PC-9 (cell line): ENCODE measurements at regions not wholly inside any gene's neighbourhood (a gene's known extent, or its start where the extent isn't known, plus 50 kb on each side); places are given as distances from the start of the nearest gene placed in this dataset.

Experiments
- BruUV-seq: library from RNA; stranded (reverse); fragments of 400-500 nt; replicated peaks from 2 replicates; lab custom pipeline; 2021; lab: Mats Ljungman, UMichigan
- CTCF ChIA-PET: fragments of 300-600 bp; sonication (Branson Sonifier 250); formaldehyde crosslinking; loops from one replicate; lab custom pipeline; 2022; ENCODE audit warnings: antibody characterized with exemption; lab: Charles Lee
- POLR2A ChIA-PET: fragments of 300-600 bp; sonication (Branson Sonifier 250); formaldehyde crosslinking; loops from one replicate; lab custom pipeline; 2022; ENCODE audit warnings: antibody characterized with exemption; ENCODE audit not compliant: unreplicated experiment; lab: Charles Lee
- DNase-seq, 2 experiments: peaks; one replicate each; pipeline versions ENCODE4 v3.0.0 to v3.0.0-alpha.2; 2015 to 2022; ENCODE audit warnings: mixed read lengths in 1 of 2
- H2AFZ ChIP-seq: fragments of 200-600 bp; sonication (generic); 2 replicates; pipeline ENCODE4 v1.8.1; 2017; ENCODE audit warnings: antibody characterized with exemption
- H3F3A ChIP-seq: fragments of 200-600 bp; sonication (generic); 2 replicates; pipeline ENCODE4 v1.8.1; 2017; ENCODE audit warnings: antibody characterized with exemption, mild to moderate bottlenecking, low read depth; ENCODE audit not compliant: insufficient read depth
- H3K27ac ChIP-seq: fragments of 200-600 bp; sonication (generic); 2 replicates; pipeline ENCODE4 v1.6.1; 2016; ENCODE audit warnings: mixed run types
- H3K27me3 ChIP-seq: fragments of 200-600 bp; sonication (generic); 2 replicates; pipeline ENCODE4 v1.6.1; 2016; ENCODE audit warnings: low read depth, mixed run types; ENCODE audit not compliant: insufficient read depth
- H3K36me3 ChIP-seq: fragments of 200-600 bp; sonication (generic); 2 replicates; pipeline ENCODE4 v1.6.1; 2016; ENCODE audit warnings: low read depth, mixed run types
- H3K4me1 ChIP-seq: fragments of 200-600 bp; sonication (generic); replicated peaks from 2 replicates; pipeline ENCODE4 v1.6.1; 2016; ENCODE audit warnings: mixed run types; ENCODE audit not compliant: insufficient read depth
- H3K4me2 ChIP-seq: fragments of 200-600 bp; sonication (generic); 2 replicates; pipeline ENCODE4 v1.6.1; 2017; ENCODE audit warnings: mixed run types
- H3K4me3 ChIP-seq: fragments of 200-600 bp; sonication (generic); 2 replicates; pipeline ENCODE4 v1.6.1; 2016; ENCODE audit warnings: mixed run types
- H3K79me2 ChIP-seq: fragments of 200-600 bp; sonication (generic); 2 replicates; pipeline ENCODE4 v1.6.1; 2017; ENCODE audit warnings: low read depth, mixed run types
- H3K9me2 ChIP-seq: fragments of 200-600 bp; sonication (generic); 2 replicates; pipeline ENCODE4 v1.8.1; 2017; ENCODE audit warnings: mild to moderate bottlenecking; ENCODE audit not compliant: insufficient read depth
- H3K9me3 ChIP-seq: fragments of 200-600 bp; sonication (generic); 2 replicates; pipeline ENCODE4 v1.8.1; 2016; ENCODE audit warnings: low read depth; ENCODE audit not compliant: insufficient read depth
- H4K20me1 ChIP-seq: fragments of 200-600 bp; sonication (generic); 2 replicates; pipeline ENCODE4 v1.8.1; 2017; ENCODE audit not compliant: insufficient read depth
- EZH2 ChIP-seq: fragments of 200-600 bp; sonication (generic); IDR thresholded peaks from 2 replicates; pipeline ENCODE4 v1.8.0; 2017; ENCODE audit warnings: antibody characterized with exemption, low read depth
- intact Hi-C: fragments of 100-400 bp; cut with micrococcal nuclease; formaldehyde crosslinking; loops from one replicate; pipeline ENCODE4 v1.10.0; 2022; ENCODE audit not compliant: unreplicated experiment
- TF ChIP-seq, protein P1 (sequence below): fragments of 200-600 bp; sonication (generic); conservative IDR thresholded peaks from 2 replicates; pipeline ENCODE4 v1.6.1; 2017; ENCODE audit warnings: mixed run types, antibody characterized with exemption, mild to moderate bottlenecking, moderate library complexity

DNA sequence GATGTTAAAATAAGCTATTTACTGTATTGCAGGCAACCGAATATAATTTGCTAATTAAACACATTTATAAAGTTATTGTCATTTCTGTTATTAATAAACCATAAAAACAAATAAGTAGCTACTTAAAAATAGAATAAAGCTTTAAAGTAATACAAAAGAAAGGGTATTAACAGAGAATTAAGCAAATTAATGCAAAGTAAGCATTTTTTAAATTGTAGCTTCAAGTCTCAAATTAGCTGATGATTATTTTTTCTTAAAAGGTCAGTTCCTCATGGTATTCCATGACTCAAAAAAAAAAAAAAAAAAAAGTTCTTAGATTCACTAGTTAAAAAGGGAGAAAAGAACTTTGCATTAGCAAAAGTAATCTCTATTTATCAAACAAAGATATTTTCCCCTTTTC lies 292.5 kb downstream of the SLITRK1 start:
- no peak for DNase-seq
- POLR2A ChIA-PET: no interaction called here
- H2AFZ ChIP-seq: no peak overlapping the region
- no peaks in the 10 kb centered on the region for H3K79me2 ChIP-seq
- no peaks in the 10 kb centered on the region for H4K20me1 ChIP-seq
- intact Hi-C loops: no loop called here
- no TSS peak for BruUV-seq
- H3K4me2 ChIP-seq: no peak overlapping the region
- H3K27me3 ChIP-seq: no peaks in the 10 kb centered on the region
- H3K27ac ChIP-seq: no peak overlapping the region
- no peaks in the 10 kb centered on the region for H3K9me3 ChIP-seq
- H3K4me1 ChIP-seq: no peaks in the 10 kb centered on the region
- H3F3A ChIP-seq: no peaks in the 10 kb centered on the region
- no peak overlapping the region for H3K4me3 ChIP-seq
- CTCF ChIA-PET: no interaction called here
- H3K9me2 ChIP-seq: no peaks in the 10 kb centered on the region
- no peak for TF ChIP-seq EZH2
- TF ChIP-seq, protein P1, sequence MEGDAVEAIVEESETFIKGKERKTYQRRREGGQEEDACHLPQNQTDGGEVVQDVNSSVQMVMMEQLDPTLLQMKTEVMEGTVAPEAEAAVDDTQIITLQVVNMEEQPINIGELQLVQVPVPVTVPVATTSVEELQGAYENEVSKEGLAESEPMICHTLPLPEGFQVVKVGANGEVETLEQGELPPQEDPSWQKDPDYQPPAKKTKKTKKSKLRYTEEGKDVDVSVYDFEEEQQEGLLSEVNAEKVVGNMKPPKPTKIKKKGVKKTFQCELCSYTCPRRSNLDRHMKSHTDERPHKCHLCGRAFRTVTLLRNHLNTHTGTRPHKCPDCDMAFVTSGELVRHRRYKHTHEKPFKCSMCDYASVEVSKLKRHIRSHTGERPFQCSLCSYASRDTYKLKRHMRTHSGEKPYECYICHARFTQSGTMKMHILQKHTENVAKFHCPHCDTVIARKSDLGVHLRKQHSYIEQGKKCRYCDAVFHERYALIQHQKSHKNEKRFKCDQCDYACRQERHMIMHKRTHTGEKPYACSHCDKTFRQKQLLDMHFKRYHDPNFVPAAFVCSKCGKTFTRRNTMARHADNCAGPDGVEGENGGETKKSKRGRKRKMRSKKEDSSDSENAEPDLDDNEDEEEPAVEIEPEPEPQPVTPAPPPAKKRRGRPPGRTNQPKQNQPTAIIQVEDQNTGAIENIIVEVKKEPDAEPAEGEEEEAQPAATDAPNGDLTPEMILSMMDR: no peak
- H3K36me3 ChIP-seq: no peaks in the 10 kb centered on the region

DNA sequence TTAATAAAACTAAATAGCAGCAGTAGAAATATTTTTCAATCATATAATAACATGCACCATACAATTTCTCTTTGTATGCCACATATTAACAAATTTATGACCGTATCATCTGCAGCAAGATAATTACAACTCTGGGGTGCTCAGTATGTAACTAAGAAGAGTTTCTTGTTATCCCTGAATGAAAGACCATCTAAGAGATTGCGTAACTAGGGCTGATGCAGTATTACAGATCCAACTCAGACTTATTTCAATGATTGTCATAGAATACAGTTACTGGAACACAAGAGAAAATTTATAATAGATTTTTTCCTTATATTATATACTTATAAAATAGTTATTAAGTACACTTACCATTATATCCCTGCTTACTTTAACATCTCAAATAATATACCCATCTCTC lies 305.1 kb downstream of the SLITRK1 start:
- intact Hi-C loops: no loop called here
- BruUV-seq: no TSS peak
- H3K4me2 ChIP-seq: no peak overlapping the region

DNA sequence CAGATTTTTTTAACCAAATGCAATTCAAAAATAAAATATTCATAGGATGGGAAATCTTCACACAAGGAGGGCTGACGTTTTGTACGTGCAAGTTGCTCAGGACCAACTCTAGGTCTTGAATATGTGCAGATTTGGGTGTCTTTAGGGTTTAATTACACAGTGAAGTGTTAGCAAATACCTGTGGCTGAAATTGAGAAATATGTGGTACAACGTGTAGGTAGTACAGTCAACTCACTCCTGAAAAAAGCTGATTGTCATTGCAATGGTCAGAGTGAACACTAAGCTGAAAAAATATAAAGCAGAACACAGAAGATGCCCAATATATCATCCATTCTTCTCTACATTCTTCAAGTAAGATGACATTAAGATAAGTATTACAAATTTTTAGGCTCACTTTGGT lies 314.3 kb downstream of the SLITRK1 start:
- no peak for DNase-seq
- H3K4me2 ChIP-seq: no peak overlapping the region
- intact Hi-C loops: no loop called here
- TF ChIP-seq, protein P1: no peak
- no peak for TF ChIP-seq EZH2
- no peaks in the 10 kb centered on the region for H3K79me2 ChIP-seq
- POLR2A ChIA-PET: no interaction called here
- no TSS peak for BruUV-seq
- no peaks in the 10 kb centered on the region for H3K9me3 ChIP-seq
- H3K4me3 ChIP-seq: no peak overlapping the region
- no peaks in the 10 kb centered on the region for H3K9me2 ChIP-seq
- no peaks in the 10 kb centered on the region for H3K36me3 ChIP-seq
- H3K4me1 ChIP-seq: no peaks in the 10 kb centered on the region
- CTCF ChIA-PET: no interaction called here
- H3K27me3 ChIP-seq: no peaks in the 10 kb centered on the region
- no peak overlapping the region for H2AFZ ChIP-seq
- H3K27ac ChIP-seq: no peak overlapping the region
- H4K20me1 ChIP-seq: no peaks in the 10 kb centered on the region
- no peaks in the 10 kb centered on the region for H3F3A ChIP-seq

More for the DNA sequence above, 305.1 kb downstream of the SLITRK1 start:
- H2AFZ ChIP-seq: no peak overlapping the region
- H3K36me3 ChIP-seq: no peaks in the 10 kb centered on the region
- ChIA-PET CTCF (no interaction called here), POLR2A (no interaction called here)
- H3K9me2 ChIP-seq: no peaks in the 10 kb centered on the region
- H4K20me1 ChIP-seq: no peaks in the 10 kb centered on the region
- H3K9me3 ChIP-seq: no peaks in the 10 kb centered on the region
- no peak overlapping the region for H3K4me3 ChIP-seq
- H3K79me2 ChIP-seq: no peaks in the 10 kb centered on the region
- H3K4me1 ChIP-seq: no peaks in the 10 kb centered on the region
- no peak for DNase-seq
- TF ChIP-seq EZH2: no peak
- TF ChIP-seq, protein P1: no peak
- H3K27me3 ChIP-seq: no peaks in the 10 kb centered on the region
- H3F3A ChIP-seq: no peaks in the 10 kb centered on the region
- H3K27ac ChIP-seq: no peak overlapping the region
